GM18907 (cell line): ENCODE measurements at regions not wholly inside any gene's neighbourhood (a gene's known extent, or its start where the extent isn't known, plus 50 kb on each side); places are given as distances from the start of the nearest gene placed in this dataset.

Experiments
- ATAC-seq: cut with Tn5 transposase; IDR thresholded peaks from one replicate; pipeline ENCODE4 v1.9.1; 2021; ENCODE audit warnings: mild to moderate bottlenecking, moderate library complexity; ENCODE audit not compliant: unreplicated experiment

GRCh38 chr9:89234205-89235067, 55.8 kb upstream of the SHC3 start:
- ATAC-seq = peak; percentile 84

DNA sequence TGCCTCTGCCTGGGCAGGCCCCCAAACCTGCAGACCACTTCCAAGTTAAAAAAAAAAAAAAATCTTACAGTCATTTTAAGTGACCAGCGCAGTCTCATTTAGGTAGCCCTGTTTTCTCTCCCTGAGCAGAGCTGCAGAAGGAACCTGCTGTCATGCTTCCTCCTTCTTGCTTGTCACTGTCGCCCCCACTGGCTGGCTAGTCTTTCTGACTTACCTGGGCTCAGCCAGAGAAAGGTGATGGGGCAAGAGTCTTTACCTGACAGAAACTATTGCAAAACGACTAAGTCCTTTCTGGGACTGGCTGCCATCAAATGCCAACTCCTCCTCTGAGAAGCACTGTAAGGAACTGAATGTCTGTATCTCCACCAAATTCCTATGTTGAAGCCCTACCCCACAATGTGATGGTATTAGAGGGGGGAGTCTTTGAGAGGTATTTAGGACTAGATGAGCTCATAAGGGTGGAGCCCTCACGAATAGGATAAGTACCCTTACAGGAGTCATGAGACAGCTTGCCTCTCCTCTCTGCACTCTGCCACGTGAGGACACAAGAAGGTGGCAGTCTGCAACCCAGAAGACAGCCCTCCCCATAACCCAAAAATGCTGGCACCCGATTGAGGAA, 58.4 kb upstream of the SHC3 start:
- ATAC-seq = no peak

- ATAC-seq = no peak
Observed at GRCh38 chr9:89238424-89238823, 59.8 kb upstream of the SHC3 start.

DNA sequence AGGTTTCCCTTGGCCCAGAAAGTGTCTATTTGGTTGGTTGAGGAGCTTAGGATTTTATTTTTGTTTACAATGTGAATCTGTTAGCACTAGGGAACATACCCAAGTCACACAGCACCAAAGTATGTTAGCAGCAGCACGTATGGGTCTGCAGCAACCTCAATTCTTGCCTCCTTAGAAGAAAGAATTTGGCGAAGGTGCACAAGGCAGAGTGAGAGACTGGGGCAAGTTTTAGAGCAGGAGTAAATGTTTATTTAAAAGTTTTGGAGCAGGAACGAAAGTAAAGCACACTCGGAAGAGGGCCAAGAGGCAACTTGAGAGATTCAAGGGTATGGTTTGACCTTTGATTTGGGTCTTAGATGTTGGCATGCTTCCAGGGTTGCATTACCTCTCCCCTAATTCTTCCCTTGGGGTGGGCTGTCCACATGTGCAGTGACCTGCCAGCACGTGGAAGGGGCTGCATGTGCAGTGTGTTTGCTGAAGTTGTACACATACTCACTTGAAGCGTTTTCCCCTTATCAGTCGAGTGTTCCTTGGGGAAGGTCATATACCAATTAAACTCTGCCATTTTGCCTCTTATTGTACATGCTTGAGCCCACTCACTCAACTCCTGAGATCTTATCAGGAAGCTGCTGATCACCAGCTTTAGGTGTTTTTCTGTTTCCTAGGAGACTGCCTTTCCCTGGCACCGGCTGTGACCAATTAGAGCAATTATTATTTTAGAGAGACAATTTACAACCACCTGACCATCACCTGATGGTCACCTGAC, 64.9 kb upstream of the SHC3 start:
- ATAC-seq = no peak

- ATAC-seq = no peak
Observed at GRCh38 chr9:89246840-89247239, 64.2 kb upstream of the CKS2 start.

DNA sequence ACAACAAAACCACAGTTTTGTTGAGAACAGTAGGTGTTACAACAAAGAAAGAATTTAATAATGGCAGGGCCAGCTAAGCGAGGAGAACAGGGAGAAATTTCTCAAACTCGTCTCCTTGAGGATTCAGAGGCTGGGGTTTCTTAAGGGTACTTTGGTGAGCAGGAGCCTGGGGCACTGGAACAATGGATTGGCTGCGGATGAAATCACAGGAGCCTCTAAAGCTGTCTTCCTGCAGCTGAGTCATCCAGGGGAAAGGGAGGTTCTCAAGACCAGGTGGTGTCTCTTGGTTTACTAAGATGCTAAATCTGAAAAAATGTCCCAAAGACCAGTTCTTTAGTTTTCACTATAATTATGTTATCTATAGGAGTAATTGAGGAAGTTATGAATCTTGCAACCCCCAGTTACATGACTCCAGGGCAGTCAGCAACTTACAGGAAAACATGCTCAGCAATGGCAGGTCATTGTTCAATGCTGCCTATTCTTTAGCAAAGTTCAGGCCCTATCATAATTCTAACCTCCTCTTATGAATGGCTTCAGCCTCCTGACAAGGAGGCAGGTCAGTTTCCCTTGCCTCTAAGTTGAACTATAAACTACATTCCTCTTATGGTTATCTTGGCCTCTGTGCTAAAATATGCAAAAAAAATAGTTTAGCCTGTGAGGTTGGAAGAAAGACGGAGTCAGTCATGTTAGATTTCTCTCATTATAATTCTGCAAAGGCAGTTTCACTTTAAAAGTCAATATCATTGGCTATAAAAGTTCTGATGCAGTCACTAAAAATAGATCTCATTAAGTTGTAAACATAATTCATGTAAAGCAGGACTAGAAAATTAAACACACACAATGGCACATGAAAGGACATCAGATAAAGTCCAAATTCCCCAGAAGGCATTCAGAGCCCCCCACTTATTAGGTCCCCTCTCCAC, 63.3 kb upstream of the CKS2 start:
- no peak for ATAC-seq

DNA sequence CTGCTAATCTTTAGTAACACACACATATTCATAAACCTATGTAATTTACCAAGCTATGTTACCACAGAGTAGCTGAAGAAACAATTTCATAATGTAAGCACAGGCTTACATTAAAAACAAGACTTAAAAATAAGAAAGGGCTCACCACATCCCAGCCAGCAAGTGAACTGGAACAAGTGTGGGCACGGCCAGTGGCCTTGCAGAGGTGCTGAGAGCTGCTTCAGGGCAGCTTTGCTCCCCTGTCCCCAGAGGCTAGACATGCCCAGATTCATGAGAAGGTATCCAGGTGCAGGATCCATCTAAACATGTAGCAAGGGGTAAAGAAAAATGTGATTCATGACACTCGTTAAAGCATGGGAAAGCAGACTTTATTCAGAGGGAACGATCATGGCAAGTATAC, 62.0 kb upstream of the CKS2 start:
- no peak for ATAC-seq

DNA sequence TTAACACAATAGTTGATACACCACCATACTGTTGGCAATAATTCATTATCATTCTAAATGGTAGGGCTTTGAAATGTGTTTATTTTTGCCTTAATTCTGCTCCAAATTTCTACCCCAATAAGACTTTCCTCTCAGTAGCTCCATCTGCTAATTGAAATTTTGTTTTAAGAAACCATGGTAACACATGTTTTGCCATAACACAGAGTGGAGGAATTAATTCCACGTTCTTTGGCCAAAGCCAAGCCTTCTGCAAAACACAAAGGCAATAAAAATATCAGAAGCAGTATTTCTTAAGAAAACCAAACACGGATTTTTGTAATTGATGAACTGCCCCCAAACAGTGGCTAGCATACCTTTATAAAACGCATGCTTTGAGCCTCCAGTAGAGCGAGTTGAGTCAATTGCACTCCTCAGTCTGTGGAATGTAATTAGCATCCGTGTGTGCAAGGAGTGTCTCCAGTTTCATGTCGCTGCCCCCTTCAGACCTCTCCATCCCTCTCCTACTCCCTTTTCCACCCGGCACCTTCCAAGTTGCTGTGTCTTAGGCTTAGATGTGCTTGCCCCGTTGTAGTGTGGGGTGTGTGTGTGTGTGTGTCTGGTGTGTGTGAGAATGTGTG, 58.2 kb upstream of the CKS2 start:
- no peak for ATAC-seq

- no peak for ATAC-seq
Observed at GRCh38 chr9:89254058-89254772, 56.8 kb upstream of the CKS2 start.

DNA sequence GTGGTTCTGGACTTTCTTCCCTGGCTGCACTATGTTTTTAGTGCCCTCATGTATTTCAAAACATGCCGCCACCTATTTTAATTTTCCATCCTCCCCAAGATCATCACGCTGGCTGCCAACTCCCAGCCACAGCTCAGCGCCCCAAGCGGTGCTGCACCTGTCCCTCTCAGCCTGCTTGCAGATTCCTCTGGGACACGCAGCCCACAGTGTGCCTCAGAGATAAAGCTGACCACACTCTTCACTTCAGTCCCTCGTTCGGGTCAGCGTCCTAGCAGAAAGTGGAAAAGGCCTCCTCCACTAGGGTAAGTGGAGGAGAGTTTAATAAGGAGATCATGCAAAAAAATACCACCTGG, 56.2 kb upstream of the CKS2 start:
- ATAC-seq = no peak

- no peak for ATAC-seq
Observed at GRCh38 chr9:89256225-89256624, 54.8 kb upstream of the CKS2 start.

DNA sequence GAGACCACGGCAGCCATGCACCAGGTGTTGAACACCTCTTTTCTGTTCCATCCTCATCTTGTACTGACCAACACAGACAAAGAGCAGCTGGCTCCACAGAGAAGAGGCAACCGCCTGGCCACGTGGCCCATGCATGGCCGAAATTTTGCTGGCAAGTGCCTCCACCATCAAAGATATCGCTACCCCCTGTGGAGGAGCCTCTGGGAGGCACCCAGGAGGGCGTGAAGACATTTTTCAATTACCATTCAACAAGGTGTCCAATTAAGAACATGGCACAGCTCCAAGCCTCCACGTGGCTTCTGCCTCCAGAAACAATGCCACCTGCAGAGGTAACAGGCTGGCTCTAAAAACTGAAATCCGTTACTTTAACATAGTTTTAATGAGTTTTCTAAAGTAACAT, 54.4 kb upstream of the CKS2 start:
- ATAC-seq = no peak

GRCh38 chr9:89260525-89260924, 50.5 kb upstream of the CKS2 start:
- ATAC-seq = no peak
